Esophagus muscularis mucosa (tissue), 4 donors: ENCODE measurements at regions not wholly inside any gene's neighbourhood (a gene's known extent, or its start where the extent isn't known, plus 50 kb on each side); places are given as distances from the start of the nearest gene placed in this dataset.

Source experiments
- DNase-seq: peaks from one replicate; pipeline ENCODE4 v3.0.0-alpha.2; 2017; ENCODE audit errors: extremely low spot score
- H3K27ac ChIP-seq, 4 donors: fragments of 200-600 bp; sonication (generic); replicated peaks in 1 of 4; 1 replicate in 3 of 4; 2 replicates in 1 of 4; pipeline ENCODE4 v1.5.1; 2016 to 2019; ENCODE audit warnings: mild to moderate bottlenecking in 1 of 4
- H3K27me3 ChIP-seq, 4 donors: fragments of 200-600 bp; sonication (generic); one replicate each; pipeline versions ENCODE4 v1.5.1 to v1.6.0; 2016 to 2019
- H3K36me3 ChIP-seq, 4 donors: fragments of 200-600 bp; sonication (generic); one replicate each; pipeline ENCODE4 v1.5.1; 2016 to 2019
- H3K4me1 ChIP-seq, 4 donors: fragments of 200-600 bp; sonication (generic); one replicate each; pipeline ENCODE4 v1.5.1; 2016 to 2019
- H3K4me3 ChIP-seq, 4 donors: fragments of 200-600 bp; sonication (generic); 1 replicate in 2 of 4; 2 replicates in 2 of 4; pipeline ENCODE4 v1.5.1; 2016 to 2019; ENCODE audit warnings: mild to moderate bottlenecking in 4 of 4, moderate library complexity in 1 of 4
- H3K9me3 ChIP-seq, 4 donors: fragments of 200-600 bp; sonication (generic); 1 replicate in 3 of 4; 2 replicates in 1 of 4; pipeline ENCODE4 v1.5.1; 2016 to 2019
- EP300 ChIP-seq: sonication (generic); formaldehyde crosslinking; IDR thresholded peaks from one replicate; pipeline ENCODE4 v1.6.1; 2017; ENCODE audit warnings: antibody characterized with exemption
- POLR2A ChIP-seq: fragments of 450-650 bp; IDR thresholded peaks from one replicate; pipeline ENCODE4 v1.6.1; 2017; ENCODE audit warnings: antibody characterized with exemption, moderate library complexity, mild to moderate bottlenecking, low read depth
- POLR2AphosphoS5 ChIP-seq, 2 donors: sonication (generic); formaldehyde crosslinking; IDR thresholded peaks; one replicate each; pipeline ENCODE4 v1.6.1; 2017; ENCODE audit warnings: antibody characterized with exemption in 2 of 2
- WGBS: methylation state at CpG from one replicate; pipeline ENCODE4 v1.1.5; 2018; 5-methylcytosine and 5-hydroxymethylcytosine counted together
- intact Hi-C: fragments of 100-400 bp; cut with DNase I; formaldehyde crosslinking; loops from one replicate; pipeline ENCODE4 v1.15.1; 2023
- TF ChIP-seq, protein P1 (sequence below), 3 experiments: fragments of 200-600 bp in 2 of 3; fragments of 450-650 bp in 1 of 3; sonication (generic) in 2 of 3; IDR thresholded peaks; one replicate each; pipeline ENCODE4 v1.5.1; 2017 to 2019; ENCODE audit warnings: antibody characterized with exemption in 3 of 3, mild to moderate bottlenecking in 2 of 3, moderate library complexity in 1 of 3

- Histone ChIP-seq H3K9me3 (no peaks in the 10 kb centered on the region), H3K27me3 (no peaks in the 10 kb centered on the region), H3K4me3 (no peak overlapping the region), H3K4me1 (no peaks in the 10 kb centered on the region), H3K27ac (no peak overlapping the region), H3K36me3 (no peaks in the 10 kb centered on the region)
- WGBS: 29% methylated on average over 2 of the region's 2 CpGs
- no peak for DNase-seq
- TF ChIP-seq EP300 (no peak), POLR2AphosphoS5 (IDR thresholded peaks at IDR 0.05) (no peak), POLR2A (no peak)
- TF ChIP-seq, protein P1, sequence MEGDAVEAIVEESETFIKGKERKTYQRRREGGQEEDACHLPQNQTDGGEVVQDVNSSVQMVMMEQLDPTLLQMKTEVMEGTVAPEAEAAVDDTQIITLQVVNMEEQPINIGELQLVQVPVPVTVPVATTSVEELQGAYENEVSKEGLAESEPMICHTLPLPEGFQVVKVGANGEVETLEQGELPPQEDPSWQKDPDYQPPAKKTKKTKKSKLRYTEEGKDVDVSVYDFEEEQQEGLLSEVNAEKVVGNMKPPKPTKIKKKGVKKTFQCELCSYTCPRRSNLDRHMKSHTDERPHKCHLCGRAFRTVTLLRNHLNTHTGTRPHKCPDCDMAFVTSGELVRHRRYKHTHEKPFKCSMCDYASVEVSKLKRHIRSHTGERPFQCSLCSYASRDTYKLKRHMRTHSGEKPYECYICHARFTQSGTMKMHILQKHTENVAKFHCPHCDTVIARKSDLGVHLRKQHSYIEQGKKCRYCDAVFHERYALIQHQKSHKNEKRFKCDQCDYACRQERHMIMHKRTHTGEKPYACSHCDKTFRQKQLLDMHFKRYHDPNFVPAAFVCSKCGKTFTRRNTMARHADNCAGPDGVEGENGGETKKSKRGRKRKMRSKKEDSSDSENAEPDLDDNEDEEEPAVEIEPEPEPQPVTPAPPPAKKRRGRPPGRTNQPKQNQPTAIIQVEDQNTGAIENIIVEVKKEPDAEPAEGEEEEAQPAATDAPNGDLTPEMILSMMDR (IDR thresholded peaks at IDR 0.05): no peak
- intact Hi-C loops: no loop called here
Measured at GRCh38 chr1:73500154-73500553, 697.8 kb downstream of the LRRIQ3 start.

- no peaks in the 10 kb centered on the region for H3K4me1 ChIP-seq
- no peak for TF ChIP-seq EP300
- TF ChIP-seq, protein P1 (IDR thresholded peaks at IDR 0.05): no peak
- TF ChIP-seq POLR2AphosphoS5 (IDR thresholded peaks at IDR 0.05): no peak
- TF ChIP-seq POLR2A: no peak
- H3K36me3 ChIP-seq: no peaks in the 10 kb centered on the region
- no peak for DNase-seq
- intact Hi-C loops: no loop called here
- no peak overlapping the region for H3K4me3 ChIP-seq
- H3K27me3 ChIP-seq: no peaks in the 10 kb centered on the region
- H3K9me3 ChIP-seq: no peaks in the 10 kb centered on the region
- H3K27ac ChIP-seq: no peak overlapping the region
- WGBS: 56% methylated on average over 2 of the region's 2 CpGs
Measured at GRCh38 chr1:73499671-73500070, 698.3 kb downstream of the LRRIQ3 start.

GRCh38 chr1:73491621-73492020 is 706.4 kb downstream of the LRRIQ3 start:
- H3K4me3 ChIP-seq: no peak overlapping the region
- 82% methylated on average over 7 of the region's 8 CpGs for WGBS
- peaks cover 0 to 4% (median 0%) of the 10 kb centered on the region in 4 donors for H3K9me3 ChIP-seq
- no peaks in the 10 kb centered on the region for H3K4me1 ChIP-seq
- intact Hi-C loops: no loop called here
- TF ChIP-seq, protein P1 (IDR thresholded peaks at IDR 0.05): no peak
- TF ChIP-seq EP300: no peak
- no peaks in the 10 kb centered on the region for H3K27me3 ChIP-seq
- H3K36me3 ChIP-seq: no peaks in the 10 kb centered on the region
- DNase-seq: no peak
- no peak overlapping the region for H3K27ac ChIP-seq

DNA sequence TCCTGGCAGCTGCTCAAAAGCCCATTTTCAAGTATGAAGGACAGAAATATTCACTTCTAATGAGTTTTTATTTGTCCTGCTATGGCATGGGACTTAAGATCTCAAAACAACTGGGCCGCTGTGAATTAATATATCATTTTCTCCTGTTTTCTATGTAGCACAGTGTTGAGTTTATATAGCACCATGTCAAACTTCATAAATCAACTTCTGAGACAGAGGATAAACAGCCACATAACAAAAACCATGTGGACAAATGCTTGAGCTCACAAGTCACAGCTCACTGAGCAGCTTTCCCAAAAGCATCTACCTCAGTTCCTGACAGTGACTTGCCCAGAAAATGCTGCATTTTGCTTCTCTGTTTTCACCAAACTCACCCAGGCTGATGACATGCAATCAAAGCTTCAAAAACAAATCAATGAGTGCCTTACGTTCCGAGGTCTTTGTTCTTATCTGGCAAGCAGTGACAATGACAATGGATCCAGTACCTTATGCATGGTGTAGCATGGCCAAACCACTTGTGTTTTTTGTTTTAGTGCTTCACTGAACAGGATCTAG is 722.6 kb downstream of the LRRIQ3 start:
- Histone ChIP-seq H3K36me3 (no peaks in the 10 kb centered on the region), H3K27ac (no peak overlapping the region), H3K4me1 (no peaks in the 10 kb centered on the region), H3K9me3 (no peaks in the 10 kb centered on the region), H3K27me3 (no peaks in the 10 kb centered on the region), H3K4me3 (no peak overlapping the region)
- DNase-seq: no peak
- no peak for TF ChIP-seq EP300
- TF ChIP-seq, protein P1 (IDR thresholded peaks at IDR 0.05): no peak
- TF ChIP-seq POLR2A: no peak
- TF ChIP-seq POLR2AphosphoS5 (IDR thresholded peaks at IDR 0.05): no peak
- intact Hi-C loops: no loop called here
- 55% methylated on average over 3 of the region's 3 CpGs for WGBS

DNA sequence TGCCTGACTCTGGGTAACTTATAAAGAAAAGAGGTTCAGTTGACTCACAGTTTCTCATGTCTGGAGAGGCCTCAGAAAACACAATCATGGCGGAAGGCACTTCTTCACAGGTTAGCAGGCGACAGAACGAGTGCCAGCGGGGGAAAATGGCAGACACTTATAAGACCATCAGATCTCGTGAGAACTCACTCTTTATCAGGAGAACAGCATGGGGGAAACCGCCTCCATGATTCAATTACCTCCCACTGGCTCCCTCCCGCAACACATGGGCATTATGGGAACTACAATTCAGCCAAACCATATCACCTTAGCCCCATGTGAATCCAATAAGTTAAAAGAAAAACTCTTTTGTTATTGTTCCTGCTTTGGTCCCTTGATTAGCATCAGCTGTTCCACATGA is 725.2 kb downstream of the LRRIQ3 start:
- Histone ChIP-seq H3K27ac (no peak overlapping the region), H3K36me3 (no peaks in the 10 kb centered on the region), H3K4me3 (no peak overlapping the region), H3K9me3 (no peaks in the 10 kb centered on the region), H3K27me3 (no peaks in the 10 kb centered on the region), H3K4me1 (no peaks in the 10 kb centered on the region)
- TF ChIP-seq, protein P1 (IDR thresholded peaks at IDR 0.05): no peak
- no peak for TF ChIP-seq POLR2AphosphoS5 (IDR thresholded peaks at IDR 0.05)
- no peak for TF ChIP-seq POLR2A
- TF ChIP-seq EP300: no peak
- 95% methylated on average over 7 of the region's 7 CpGs for WGBS
- intact Hi-C loops: no loop called here
- DNase-seq: no peak
